ENCODE measurements at regions not wholly inside any gene's neighbourhood (a gene's known extent, or its start where the extent isn't known, plus 50 kb on each side); places are given as distances from the start of the nearest gene placed in this dataset.

GRCh38 chr18:47520263-47520662 lies 268.8 kb upstream of the SKOR2 start:
- WGBS (ENCODE audit: insufficient coverage, low lambda C conversion rate), result no CpG with 5 or more reads among the region's 9 CpGs
- H3K27ac ChIP-seq (ENCODE audit: low read length), result no peak overlapping the region
- H3K4me1 ChIP-seq (ENCODE audit: control insufficient read depth, insufficient read depth, low read length), result no peaks in the 10 kb centered on the region

DNA sequence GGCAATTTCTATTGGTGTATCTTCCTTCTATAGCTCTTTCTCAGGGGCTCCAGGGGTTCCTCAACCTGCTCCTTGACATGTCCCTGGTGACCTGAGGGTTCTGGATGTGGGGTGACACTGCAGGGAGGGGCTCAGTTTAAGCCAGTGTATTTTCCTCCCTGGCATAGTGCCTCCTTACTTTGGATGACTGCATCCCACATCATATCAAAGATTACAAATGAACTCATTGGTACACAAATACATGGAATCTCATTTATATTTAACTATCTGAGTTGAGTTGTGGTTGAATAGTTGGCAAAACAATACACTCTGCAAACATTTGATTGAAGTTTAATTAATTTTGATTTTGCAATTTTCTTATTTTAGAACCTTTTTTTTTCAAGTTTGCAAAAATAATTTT lies 268.2 kb upstream of the SKOR2 start:
- Histone ChIP-seq H3K27me3 (ENCODE audit: control insufficient read depth, insufficient read depth, low read length) (peaks cover 3% of the 10 kb centered on the region), H3K4me3 (ENCODE audit: low read length) (no peak overlapping the region), H3K36me3 (ENCODE audit: control insufficient read depth, insufficient read depth, low read length) (no peaks in the 10 kb centered on the region), H3K4me1 (ENCODE audit: control insufficient read depth, insufficient read depth, low read length) (no peaks in the 10 kb centered on the region), H3K27ac (ENCODE audit: low read length) (no peak overlapping the region), H3K9me3 (ENCODE audit: control insufficient read depth, low read depth, low read length) (no peaks in the 10 kb centered on the region)
- DNase-seq, result no peak

More at GRCh38 chr18:47520263-47520662, 268.8 kb upstream of the SKOR2 start:
- H3K36me3 ChIP-seq (ENCODE audit: control insufficient read depth, insufficient read depth, low read length), result no peaks in the 10 kb centered on the region
- no peak for DNase-seq
- H3K27me3 ChIP-seq (ENCODE audit: control insufficient read depth, insufficient read depth, low read length), result peaks cover 3% of the 10 kb centered on the region
- no peak overlapping the region for H3K4me3 ChIP-seq (ENCODE audit: low read length)
- no peaks in the 10 kb centered on the region for H3K9me3 ChIP-seq (ENCODE audit: control insufficient read depth, low read depth, low read length)

DNA sequence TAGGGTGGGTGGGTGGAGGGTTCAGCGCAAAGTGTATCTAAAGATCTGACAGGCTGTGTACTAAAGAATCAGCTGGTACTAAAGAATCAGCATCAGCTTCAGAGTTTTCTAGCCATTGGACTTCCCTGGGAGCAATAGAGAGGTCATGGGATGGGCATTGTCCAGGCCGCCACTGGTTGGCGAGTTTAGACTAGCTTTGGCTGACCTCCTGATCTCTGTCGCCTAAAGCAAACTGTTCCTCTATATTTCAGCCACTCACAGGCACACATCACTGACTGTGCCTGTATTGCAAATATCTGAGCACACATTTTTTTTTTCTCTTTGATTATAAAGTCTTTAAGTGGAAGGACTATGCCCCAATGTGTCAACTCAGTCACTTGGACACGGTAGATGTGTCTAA lies 267.8 kb upstream of the SKOR2 start:
- peaks cover 3% of the 10 kb centered on the region for H3K27me3 ChIP-seq (ENCODE audit: control insufficient read depth, insufficient read depth, low read length)
- no peak overlapping the region for H3K4me3 ChIP-seq (ENCODE audit: low read length)
- H3K4me1 ChIP-seq (ENCODE audit: control insufficient read depth, insufficient read depth, low read length), result no peaks in the 10 kb centered on the region
- no peaks in the 10 kb centered on the region for H3K36me3 ChIP-seq (ENCODE audit: control insufficient read depth, insufficient read depth, low read length)
- H3K9me3 ChIP-seq (ENCODE audit: control insufficient read depth, low read depth, low read length), result no peaks in the 10 kb centered on the region
- H3K27ac ChIP-seq (ENCODE audit: low read length), result no peak overlapping the region
- WGBS (ENCODE audit: insufficient coverage, low lambda C conversion rate), result 100% methylated on average over 1 of the region's 5 CpGs
- DNase-seq, result no peak

DNA sequence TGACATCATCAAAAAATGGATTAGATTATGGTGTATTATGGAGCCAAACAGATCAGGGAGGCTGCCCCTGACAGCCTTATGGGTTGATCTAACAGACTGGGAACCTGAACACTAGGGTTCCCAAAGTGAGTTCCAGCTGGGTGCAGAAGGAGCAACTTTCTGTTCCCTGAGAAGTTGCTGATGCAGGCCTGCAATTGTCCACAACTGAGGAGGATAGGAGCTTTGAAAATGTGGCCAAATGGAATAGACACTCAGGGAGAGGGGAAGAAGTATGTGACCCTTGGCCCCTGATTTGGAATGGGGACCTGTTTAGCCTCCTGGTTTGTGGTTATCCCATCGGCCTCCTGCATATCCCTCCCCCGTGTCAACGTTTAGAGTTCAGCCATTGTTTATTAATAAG lies 262.2 kb upstream of the SKOR2 start:
- H3K4me1 ChIP-seq (ENCODE audit: control insufficient read depth, insufficient read depth, low read length), result no peaks in the 10 kb centered on the region
- no peak for DNase-seq
- no peaks in the 10 kb centered on the region for H3K36me3 ChIP-seq (ENCODE audit: control insufficient read depth, insufficient read depth, low read length)
- H3K4me3 ChIP-seq (ENCODE audit: low read length), result no peak overlapping the region
- H3K27ac ChIP-seq (ENCODE audit: low read length), result no peak overlapping the region
- no peaks in the 10 kb centered on the region for H3K27me3 ChIP-seq (ENCODE audit: control insufficient read depth, insufficient read depth, low read length)
- no CpG with 5 or more reads among the region's 3 CpGs for WGBS (ENCODE audit: insufficient coverage, low lambda C conversion rate)
- H3K9me3 ChIP-seq (ENCODE audit: control insufficient read depth, low read depth, low read length), result no peaks in the 10 kb centered on the region

- H3K9me3 ChIP-seq (ENCODE audit: control insufficient read depth, low read depth, low read length), result no peaks in the 10 kb centered on the region
- no peaks in the 10 kb centered on the region for H3K4me1 ChIP-seq (ENCODE audit: control insufficient read depth, insufficient read depth, low read length)
- WGBS (ENCODE audit: insufficient coverage, low lambda C conversion rate), result 94% methylated on average over 2 of the region's 13 CpGs
- H3K4me3 ChIP-seq (ENCODE audit: low read length), result no peak overlapping the region
- DNase-seq, result no peak
- H3K27ac ChIP-seq (ENCODE audit: low read length), result no peak overlapping the region
- H3K27me3 ChIP-seq (ENCODE audit: control insufficient read depth, insufficient read depth, low read length), result no peaks in the 10 kb centered on the region
- no peaks in the 10 kb centered on the region for H3K36me3 ChIP-seq (ENCODE audit: control insufficient read depth, insufficient read depth, low read length)
Measured at GRCh38 chr18:47512726-47513435, 261.4 kb upstream of the SKOR2 start.

DNA sequence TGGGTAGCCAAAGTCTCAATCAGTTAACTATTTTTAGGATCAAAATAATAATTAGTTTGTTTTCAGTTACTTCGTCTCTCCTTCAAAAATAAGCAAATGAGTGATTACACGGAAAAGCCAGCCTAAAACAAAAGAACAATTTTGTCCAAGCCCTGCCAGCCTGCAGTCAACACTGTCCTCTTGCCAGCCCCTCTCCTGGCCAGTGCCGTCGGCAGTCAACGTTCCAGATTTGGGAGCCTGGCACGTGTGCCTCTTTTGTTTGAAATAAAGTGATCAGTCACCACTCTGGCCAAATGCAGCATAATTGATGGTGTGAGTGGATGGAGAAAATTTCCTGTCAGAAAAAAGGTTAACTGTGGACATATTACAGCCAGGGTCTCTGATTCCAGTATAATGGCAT lies 260.6 kb upstream of the SKOR2 start:
- Histone ChIP-seq H3K27ac (ENCODE audit: low read length) (no peak overlapping the region), H3K9me3 (ENCODE audit: control insufficient read depth, low read depth, low read length) (no peaks in the 10 kb centered on the region)
- no CpG with 5 or more reads among the region's 6 CpGs for WGBS (ENCODE audit: insufficient coverage, low lambda C conversion rate)

GRCh38 chr18:47510831-47511230 lies 259.4 kb upstream of the SKOR2 start:
- no peaks in the 10 kb centered on the region for H3K36me3 ChIP-seq (ENCODE audit: control insufficient read depth, insufficient read depth, low read length)
- WGBS (ENCODE audit: insufficient coverage, low lambda C conversion rate), result no CpG with 5 or more reads among the region's 4 CpGs
- H3K4me3 ChIP-seq (ENCODE audit: low read length), result no peak overlapping the region
- no peaks in the 10 kb centered on the region for H3K9me3 ChIP-seq (ENCODE audit: control insufficient read depth, low read depth, low read length)
- no peaks in the 10 kb centered on the region for H3K4me1 ChIP-seq (ENCODE audit: control insufficient read depth, insufficient read depth, low read length)
- H3K27ac ChIP-seq (ENCODE audit: low read length), result no peak overlapping the region
- H3K27me3 ChIP-seq (ENCODE audit: control insufficient read depth, insufficient read depth, low read length), result no peaks in the 10 kb centered on the region
- no peak for DNase-seq

More for the DNA sequence above, 260.6 kb upstream of the SKOR2 start:
- DNase-seq, result no peak
- Histone ChIP-seq H3K4me1 (ENCODE audit: control insufficient read depth, insufficient read depth, low read length) (no peaks in the 10 kb centered on the region), H3K4me3 (ENCODE audit: low read length) (no peak overlapping the region), H3K27me3 (ENCODE audit: control insufficient read depth, insufficient read depth, low read length) (no peaks in the 10 kb centered on the region), H3K36me3 (ENCODE audit: control insufficient read depth, insufficient read depth, low read length) (no peaks in the 10 kb centered on the region)

DNA sequence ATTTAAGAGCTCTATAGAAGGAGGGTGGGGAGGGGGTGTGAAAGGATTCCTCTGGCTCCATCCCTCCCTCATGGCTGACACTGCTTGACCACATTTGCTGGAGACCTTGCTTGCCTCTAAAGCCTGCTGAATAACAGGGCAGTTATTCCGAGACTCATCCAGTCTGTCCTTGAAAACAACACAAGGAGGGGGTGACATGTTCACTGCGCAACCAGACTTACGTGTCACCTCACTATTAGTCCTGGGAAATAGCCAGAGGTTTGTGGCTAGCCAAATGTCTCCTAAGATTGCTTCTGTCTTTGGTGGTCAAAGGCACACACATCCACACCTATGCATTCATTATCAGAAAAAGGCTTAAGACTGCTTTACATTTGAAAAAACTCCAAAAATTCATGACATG lies 256.2 kb upstream of the SKOR2 start:
- WGBS (ENCODE audit: insufficient coverage, low lambda C conversion rate), result 100% methylated on average over 2 of the region's 3 CpGs

GRCh38 chr18:47506897-47507296 lies 255.4 kb upstream of the SKOR2 start:
- H3K27me3 ChIP-seq (ENCODE audit: control insufficient read depth, insufficient read depth, low read length), result no peaks in the 10 kb centered on the region
- H3K4me3 ChIP-seq (ENCODE audit: low read length), result no peak overlapping the region
- no peaks in the 10 kb centered on the region for H3K4me1 ChIP-seq (ENCODE audit: control insufficient read depth, insufficient read depth, low read length)
- no peaks in the 10 kb centered on the region for H3K36me3 ChIP-seq (ENCODE audit: control insufficient read depth, insufficient read depth, low read length)
- DNase-seq, result no peak
- no CpG with 5 or more reads among the region's 7 CpGs for WGBS (ENCODE audit: insufficient coverage, low lambda C conversion rate)
- no peaks in the 10 kb centered on the region for H3K9me3 ChIP-seq (ENCODE audit: control insufficient read depth, low read depth, low read length)
- H3K27ac ChIP-seq (ENCODE audit: low read length), result no peak overlapping the region

More for the DNA sequence above, 256.2 kb upstream of the SKOR2 start:
- Histone ChIP-seq H3K36me3 (ENCODE audit: control insufficient read depth, insufficient read depth, low read length) (no peaks in the 10 kb centered on the region), H3K27me3 (ENCODE audit: control insufficient read depth, insufficient read depth, low read length) (no peaks in the 10 kb centered on the region), H3K27ac (ENCODE audit: low read length) (no peak overlapping the region), H3K4me1 (ENCODE audit: control insufficient read depth, insufficient read depth, low read length) (no peaks in the 10 kb centered on the region), H3K9me3 (ENCODE audit: control insufficient read depth, low read depth, low read length) (no peaks in the 10 kb centered on the region), H3K4me3 (ENCODE audit: low read length) (no peak overlapping the region)
- DNase-seq, result no peak

DNA sequence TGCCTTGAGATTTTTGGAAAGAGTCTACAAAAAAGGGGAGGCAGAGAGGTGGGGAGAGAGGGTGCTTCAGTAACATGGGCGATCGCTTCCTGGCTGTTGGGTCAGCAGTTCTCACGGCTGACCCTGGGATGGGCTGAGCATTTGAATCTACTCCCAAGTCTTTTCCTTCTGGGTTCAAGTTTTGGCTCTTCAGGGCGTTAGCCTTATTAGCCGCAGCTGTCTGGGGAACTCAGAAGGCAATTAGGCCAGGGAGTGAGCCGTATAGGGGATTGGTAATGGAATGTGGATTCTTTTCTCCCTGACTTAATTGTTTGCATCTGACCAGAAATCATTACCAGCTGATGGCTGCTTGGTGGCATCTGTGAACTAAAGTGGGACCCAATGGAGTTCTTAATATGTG lies 250.5 kb upstream of the SKOR2 start:
- WGBS (ENCODE audit: insufficient coverage, low lambda C conversion rate), result no CpG with 5 or more reads among the region's 6 CpGs

GRCh38 chr18:47500930-47501329 lies 249.5 kb upstream of the SKOR2 start:
- Histone ChIP-seq H3K4me1 (ENCODE audit: control insufficient read depth, insufficient read depth, low read length) (no peaks in the 10 kb centered on the region), H3K36me3 (ENCODE audit: control insufficient read depth, insufficient read depth, low read length) (no peaks in the 10 kb centered on the region), H3K27ac (ENCODE audit: low read length) (no peak overlapping the region), H3K4me3 (ENCODE audit: low read length) (no peak overlapping the region), H3K27me3 (ENCODE audit: control insufficient read depth, insufficient read depth, low read length) (peaks cover 4% of the 10 kb centered on the region), H3K9me3 (ENCODE audit: control insufficient read depth, low read depth, low read length) (no peaks in the 10 kb centered on the region)
- no peak for DNase-seq
- WGBS (ENCODE audit: insufficient coverage, low lambda C conversion rate), result no CpG with 5 or more reads among the region's 2 CpGs

More for the DNA sequence above, 250.5 kb upstream of the SKOR2 start:
- Histone ChIP-seq H3K36me3 (ENCODE audit: control insufficient read depth, insufficient read depth, low read length) (no peaks in the 10 kb centered on the region), H3K27me3 (ENCODE audit: control insufficient read depth, insufficient read depth, low read length) (peaks cover 4% of the 10 kb centered on the region), H3K27ac (ENCODE audit: low read length) (no peak overlapping the region), H3K9me3 (ENCODE audit: control insufficient read depth, low read depth, low read length) (no peaks in the 10 kb centered on the region), H3K4me1 (ENCODE audit: control insufficient read depth, insufficient read depth, low read length) (no peaks in the 10 kb centered on the region), H3K4me3 (ENCODE audit: low read length) (no peak overlapping the region)
- DNase-seq, result no peak

Data from large intestine (tissue), 3 donors.